A549 (cell line): ENCODE measurements at regions not wholly inside any gene's neighbourhood (a gene's known extent, or its start where the extent isn't known, plus 50 kb on each side); places are given as distances from the start of the nearest gene placed in this dataset.

Experiments
- KDM5A ChIP-seq: fragments of 200-600 bp; sonication (generic); IDR thresholded peaks from 2 replicates; pipeline ENCODE4 v1.6.1; 2016; ENCODE audit warnings: antibody characterized with exemption, mild to moderate bottlenecking
- SMC3 ChIP-seq: fragments of >200 bp; sonication (Bioruptor Twin); formaldehyde crosslinking; IDR thresholded peaks from 3 replicates; pipeline ENCODE4 v1.6.1; 2018; ENCODE audit warnings: inconsistent platforms

DNA sequence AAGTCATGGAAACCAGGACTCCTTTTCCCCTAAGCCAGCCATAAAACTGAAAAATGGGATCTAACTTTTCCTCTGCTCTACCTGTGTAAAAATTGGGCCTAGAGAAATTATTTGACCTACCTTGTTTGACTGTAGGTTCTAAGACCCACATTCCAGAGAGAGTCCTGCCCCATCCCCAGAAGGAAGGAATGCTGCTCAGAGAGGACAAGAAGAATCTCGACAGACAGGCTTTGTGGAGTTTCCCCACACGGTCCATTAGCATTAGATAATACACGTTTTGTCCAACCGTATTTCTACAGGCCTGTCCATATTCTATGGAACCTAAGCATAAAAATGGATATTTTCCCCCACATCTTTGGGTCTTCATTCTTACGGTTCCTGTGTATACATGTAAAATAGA is 403.3 kb downstream of the METTL4 start:
- TF ChIP-seq KDM5A = no peak
- no peak for TF ChIP-seq SMC3
